HCT116 (cell line): ENCODE measurements at regions not wholly inside any gene's neighbourhood (a gene's known extent, or its start where the extent isn't known, plus 50 kb on each side); places are given as distances from the start of the nearest gene placed in this dataset.

ENCODE experiments used
- ATAC-seq: fragments of 200-7000 bp; cut with Tn5 transposase; 2 replicates; pipeline ENCODE4 v1.9.1; 2020; ENCODE audit warnings: mild to moderate bottlenecking, moderate library complexity
- BruUV-seq: library from RNA; stranded (reverse); fragments of 400-500 nt; replicated peaks from 2 replicates; lab custom pipeline; 2021; lab: Mats Ljungman, UMichigan
- CTCF ChIA-PET: fragments of 300-600 bp; sonication (Branson Sonifier 250); formaldehyde crosslinking; loops from one replicate; lab custom pipeline; 2021; ENCODE audit warnings: antibody characterized with exemption; lab: Charles Lee
- POLR2A ChIA-PET: fragments of 300-600, 350-600 bp; sonication (Branson Sonifier 250); formaldehyde crosslinking; loops from one replicate; lab custom pipeline; 2021; ENCODE audit warnings: antibody characterized with exemption; lab: Charles Lee
- RAD21 ChIA-PET, 2 experiments: fragments of 300-600 bp; sonication (Branson Sonifier 250); formaldehyde crosslinking; loops; one replicate each; lab custom pipeline; 2023; ENCODE audit warnings: low total read pairs in 2 of 2; ENCODE audit not compliant: uncharacterized antibody in 2 of 2, unreplicated experiment in 2 of 2, low non-redundant PET in 1 of 2; lab: Charles Lee
- DNase-seq: peaks from one replicate; pipeline ENCODE4 v3.0.0-alpha.2; 2010; ENCODE audit warnings: low read depth, low spot score
- H2AFZ ChIP-seq: fragments of 200-600 bp; shearing (Covaris generic), sonication (generic); 2 replicates; pipeline ENCODE4 v1.6.1; 2017; ENCODE audit warnings: low read depth, mixed run types, mixed read lengths, antibody characterized with exemption, low read length; ENCODE audit not compliant: poor library complexity, severe bottlenecking
- H3K27ac ChIP-seq: 2 replicates; pipeline ENCODE4 v1.5.1; 2012; ENCODE audit warnings: low read depth, low read length
- H3K27me3 ChIP-seq: fragments of 200-600 bp; sonication (generic); 2 replicates; pipeline ENCODE4 v1.6.1; 2016; ENCODE audit warnings: mixed run types, low read length, mixed read lengths; ENCODE audit not compliant: insufficient read depth
- H3K36me3 ChIP-seq, 2 experiments: fragments of 200-500 bp in 1 of 2; fragments of 200-600 bp in 1 of 2; sonication (Bioruptor generic) in 1 of 2; sonication (generic) in 1 of 2; 2 replicates each; pipeline versions ENCODE4 v1.5.1 to v1.6.1; 2014 to 2016; ENCODE audit warnings: low read length in 2 of 2, inconsistent platforms in 1 of 2, mixed read lengths in 1 of 2, mixed run types in 1 of 2; ENCODE audit not compliant: insufficient read depth in 2 of 2, control insufficient read depth in 1 of 2
- H3K4me1 ChIP-seq, 2 experiments: fragments of 200-600 bp in 1 of 2; sonication (generic) in 1 of 2; 2 replicates each; pipeline versions ENCODE4 v1.5.1 to v1.6.1; 2012 to 2017; ENCODE audit warnings: low read length in 2 of 2, inconsistent platforms in 1 of 2, mild to moderate bottlenecking in 1 of 2, mixed read lengths in 1 of 2, mixed run types in 1 of 2, moderate library complexity in 1 of 2; ENCODE audit not compliant: insufficient read depth in 2 of 2, control insufficient read depth in 1 of 2
- H3K4me2 ChIP-seq: fragments of 200-600 bp; sonication (generic); 2 replicates; pipeline ENCODE4 v1.6.1; 2017; ENCODE audit warnings: mixed run types, low read length, mixed read lengths
- H3K4me3 ChIP-seq, 2 experiments: fragments of 200-600 bp in 1 of 2; sonication (generic) in 1 of 2; replicated peaks in 1 of 2; 2 replicates each; pipeline ENCODE4 v1.5.1; 2011 to 2016; ENCODE audit warnings: low read length in 2 of 2, control low read depth in 1 of 2, low read depth in 1 of 2, mild to moderate bottlenecking in 1 of 2, mixed read lengths in 1 of 2, mixed run types in 1 of 2
- H3K79me2 ChIP-seq: fragments of 200-600 bp; sonication (generic); 2 replicates; pipeline ENCODE4 v1.6.1; 2017; ENCODE audit warnings: mild to moderate bottlenecking, mixed run types, low read length, moderate library complexity, mixed read lengths; ENCODE audit not compliant: insufficient read depth
- H3K9ac ChIP-seq: fragments of 200-600 bp; sonication (generic); 2 replicates; pipeline ENCODE4 v1.6.1; 2016; ENCODE audit warnings: low read length, mixed read lengths
- H3K9me2 ChIP-seq: fragments of 200-600 bp; sonication (generic), shearing (Covaris generic); 2 replicates; pipeline ENCODE4 v1.6.1; 2017; ENCODE audit warnings: mixed run types, mild to moderate bottlenecking, moderate library complexity; ENCODE audit not compliant: insufficient read depth
- H3K9me3 ChIP-seq, 2 experiments: fragments of 200-500 bp in 1 of 2; fragments of 200-600 bp in 1 of 2; sonication (Bioruptor generic) in 1 of 2; sonication (generic) in 1 of 2; 2 replicates each; pipeline ENCODE4 v1.6.1; 2014 to 2017; ENCODE audit warnings: low read length in 2 of 2, mixed read lengths in 2 of 2, inconsistent platforms in 1 of 2, low read depth in 1 of 2, mild to moderate bottlenecking in 1 of 2, mixed run types in 1 of 2, moderate library complexity in 1 of 2; ENCODE audit not compliant: control insufficient read depth in 1 of 2, insufficient read depth in 1 of 2
- H4K20me1 ChIP-seq: fragments of 200-600 bp; sonication (generic), shearing (Covaris generic); 2 replicates; pipeline ENCODE4 v1.6.1; 2017; ENCODE audit warnings: mixed run types, mild to moderate bottlenecking, moderate library complexity; ENCODE audit not compliant: insufficient read depth
- CBX3 ChIP-seq: IDR thresholded peaks from 2 replicates; pipeline ENCODE4 v1.6.1; 2012; ENCODE audit warnings: low read depth
- CEBPB ChIP-seq: IDR thresholded peaks from 2 replicates; pipeline ENCODE4 v1.6.1; 2012; ENCODE audit warnings: low read depth
- EGR1 ChIP-seq: IDR thresholded peaks from 2 replicates; pipeline ENCODE4 v1.6.1; 2012; ENCODE audit warnings: low read depth
- EZH2 ChIP-seq: fragments of 200-600 bp; sonication (generic); IDR thresholded peaks from 2 replicates; pipeline ENCODE4 v1.6.1; 2017; ENCODE audit warnings: antibody characterized with exemption, mixed run types
- JUND ChIP-seq: IDR thresholded peaks from 2 replicates; pipeline ENCODE4 v1.6.1; 2012
- POLR2A ChIP-seq: IDR thresholded peaks from 2 replicates; pipeline ENCODE4 v1.7.0; 2011; ENCODE audit warnings: borderline replicate concordance; ENCODE audit not compliant: insufficient read depth, insufficient read length; ENCODE audit errors: extremely low read depth
- POLR2AphosphoS5 ChIP-seq: IDR thresholded peaks from 2 replicates; pipeline ENCODE4 v1.6.1; 2011; ENCODE audit warnings: mild to moderate bottlenecking, low read depth, low read length, moderate library complexity
- RAD21 ChIP-seq: IDR thresholded peaks from 2 replicates; pipeline ENCODE4 v1.6.1; 2012; ENCODE audit warnings: low read depth, mild to moderate bottlenecking
- SIN3A ChIP-seq: IDR thresholded peaks from 2 replicates; pipeline ENCODE4 v1.6.1; 2012; ENCODE audit warnings: low read depth
- SP1 ChIP-seq: IDR thresholded peaks from 2 replicates; pipeline ENCODE4 v1.6.1; 2012; ENCODE audit warnings: low read depth
- TCF7L2 ChIP-seq: IDR thresholded peaks from 2 replicates; pipeline ENCODE4 v1.7.0; 2011; ENCODE audit warnings: borderline replicate concordance, inconsistent platforms; ENCODE audit not compliant: insufficient read depth, insufficient read length; ENCODE audit errors: extremely low read depth
- YY1 ChIP-seq: IDR thresholded peaks from 2 replicates; pipeline ENCODE4 v1.6.1; 2011; ENCODE audit warnings: low read length, low read depth, moderate library complexity, mild to moderate bottlenecking; ENCODE audit not compliant: insufficient replicate concordance; ENCODE audit errors: extremely low read depth
- intact Hi-C: fragments of 100-400 bp; cut with micrococcal nuclease; formaldehyde crosslinking; loops from 2 replicates; pipeline ENCODE4 v1.10.0; 2022
- TF ChIP-seq, protein P1 (sequence below): IDR thresholded peaks from 2 replicates; pipeline ENCODE4 v1.6.1; 2011; ENCODE audit warnings: mild to moderate bottlenecking, low read length, moderate library complexity; ENCODE audit not compliant: insufficient replicate concordance; ENCODE audit errors: extremely low read depth
- TF ChIP-seq, protein P2 (sequence below): IDR thresholded peaks from 2 replicates; pipeline ENCODE4 v1.6.1; 2012; ENCODE audit warnings: low read depth
- TF ChIP-seq, protein P3 (sequence below): IDR thresholded peaks from 2 replicates; pipeline ENCODE4 v1.6.1; 2012
- TF ChIP-seq, protein P4 (sequence below): IDR thresholded peaks from 2 replicates; pipeline ENCODE4 v1.6.1; 2012

DNA sequence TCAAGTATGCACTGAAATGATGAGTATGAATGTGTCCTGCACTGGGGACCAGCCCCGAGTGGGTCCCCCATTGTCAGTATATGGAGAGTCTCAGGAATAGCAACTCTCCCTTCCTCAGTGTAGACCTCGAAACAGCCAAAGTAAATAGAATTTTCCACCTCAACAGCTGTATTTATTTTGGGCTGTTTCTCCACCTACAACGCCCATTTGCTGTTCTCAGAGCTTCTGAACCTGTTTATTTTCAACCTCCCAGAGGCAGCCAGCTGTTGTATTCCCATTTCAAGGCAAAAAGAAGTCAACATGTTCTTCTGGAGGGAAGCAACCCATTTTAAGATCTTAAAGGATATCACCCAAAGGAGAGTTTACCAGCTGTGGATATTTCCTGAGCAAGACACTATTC, 59.6 kb upstream of the BICC1 start:
- DNase-seq (no peak), ATAC-seq (no peak)
- no TSS peak for BruUV-seq
- CTCF ChIA-PET: no interaction called here
- no peaks in the 10 kb centered on the region for H4K20me1 ChIP-seq
- no peaks in the 10 kb centered on the region for H3K9me2 ChIP-seq
- no peak overlapping the region for H3K4me3 ChIP-seq
- H3K79me2 ChIP-seq: no peaks in the 10 kb centered on the region
- no peaks in the 10 kb centered on the region for H3K27me3 ChIP-seq
- POLR2A ChIA-PET: no interaction called here
- no peak overlapping the region for H2AFZ ChIP-seq
- no peak for TF ChIP-seq POLR2AphosphoS5
- no peak for TF ChIP-seq EGR1
- TF ChIP-seq YY1: no peak
- TF ChIP-seq RAD21: no peak
- TF ChIP-seq, protein P1, sequence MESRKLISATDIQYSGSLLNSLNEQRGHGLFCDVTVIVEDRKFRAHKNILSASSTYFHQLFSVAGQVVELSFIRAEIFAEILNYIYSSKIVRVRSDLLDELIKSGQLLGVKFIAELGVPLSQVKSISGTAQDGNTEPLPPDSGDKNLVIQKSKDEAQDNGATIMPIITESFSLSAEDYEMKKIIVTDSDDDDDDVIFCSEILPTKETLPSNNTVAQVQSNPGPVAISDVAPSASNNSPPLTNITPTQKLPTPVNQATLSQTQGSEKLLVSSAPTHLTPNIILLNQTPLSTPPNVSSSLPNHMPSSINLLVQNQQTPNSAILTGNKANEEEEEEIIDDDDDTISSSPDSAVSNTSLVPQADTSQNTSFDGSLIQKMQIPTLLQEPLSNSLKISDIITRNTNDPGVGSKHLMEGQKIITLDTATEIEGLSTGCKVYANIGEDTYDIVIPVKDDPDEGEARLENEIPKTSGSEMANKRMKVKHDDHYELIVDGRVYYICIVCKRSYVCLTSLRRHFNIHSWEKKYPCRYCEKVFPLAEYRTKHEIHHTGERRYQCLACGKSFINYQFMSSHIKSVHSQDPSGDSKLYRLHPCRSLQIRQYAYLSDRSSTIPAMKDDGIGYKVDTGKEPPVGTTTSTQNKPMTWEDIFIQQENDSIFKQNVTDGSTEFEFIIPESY: no peak
- TF ChIP-seq TCF7L2: no peak
- TF ChIP-seq CBX3: no peak
- TF ChIP-seq EZH2: no peak
- TF ChIP-seq, protein P2, sequence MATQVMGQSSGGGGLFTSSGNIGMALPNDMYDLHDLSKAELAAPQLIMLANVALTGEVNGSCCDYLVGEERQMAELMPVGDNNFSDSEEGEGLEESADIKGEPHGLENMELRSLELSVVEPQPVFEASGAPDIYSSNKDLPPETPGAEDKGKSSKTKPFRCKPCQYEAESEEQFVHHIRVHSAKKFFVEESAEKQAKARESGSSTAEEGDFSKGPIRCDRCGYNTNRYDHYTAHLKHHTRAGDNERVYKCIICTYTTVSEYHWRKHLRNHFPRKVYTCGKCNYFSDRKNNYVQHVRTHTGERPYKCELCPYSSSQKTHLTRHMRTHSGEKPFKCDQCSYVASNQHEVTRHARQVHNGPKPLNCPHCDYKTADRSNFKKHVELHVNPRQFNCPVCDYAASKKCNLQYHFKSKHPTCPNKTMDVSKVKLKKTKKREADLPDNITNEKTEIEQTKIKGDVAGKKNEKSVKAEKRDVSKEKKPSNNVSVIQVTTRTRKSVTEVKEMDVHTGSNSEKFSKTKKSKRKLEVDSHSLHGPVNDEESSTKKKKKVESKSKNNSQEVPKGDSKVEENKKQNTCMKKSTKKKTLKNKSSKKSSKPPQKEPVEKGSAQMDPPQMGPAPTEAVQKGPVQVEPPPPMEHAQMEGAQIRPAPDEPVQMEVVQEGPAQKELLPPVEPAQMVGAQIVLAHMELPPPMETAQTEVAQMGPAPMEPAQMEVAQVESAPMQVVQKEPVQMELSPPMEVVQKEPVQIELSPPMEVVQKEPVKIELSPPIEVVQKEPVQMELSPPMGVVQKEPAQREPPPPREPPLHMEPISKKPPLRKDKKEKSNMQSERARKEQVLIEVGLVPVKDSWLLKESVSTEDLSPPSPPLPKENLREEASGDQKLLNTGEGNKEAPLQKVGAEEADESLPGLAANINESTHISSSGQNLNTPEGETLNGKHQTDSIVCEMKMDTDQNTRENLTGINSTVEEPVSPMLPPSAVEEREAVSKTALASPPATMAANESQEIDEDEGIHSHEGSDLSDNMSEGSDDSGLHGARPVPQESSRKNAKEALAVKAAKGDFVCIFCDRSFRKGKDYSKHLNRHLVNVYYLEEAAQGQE: no peak
- TF ChIP-seq, protein P3, sequence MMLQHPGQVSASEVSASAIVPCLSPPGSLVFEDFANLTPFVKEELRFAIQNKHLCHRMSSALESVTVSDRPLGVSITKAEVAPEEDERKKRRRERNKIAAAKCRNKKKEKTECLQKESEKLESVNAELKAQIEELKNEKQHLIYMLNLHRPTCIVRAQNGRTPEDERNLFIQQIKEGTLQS: no peak
- TF ChIP-seq, protein P4, sequence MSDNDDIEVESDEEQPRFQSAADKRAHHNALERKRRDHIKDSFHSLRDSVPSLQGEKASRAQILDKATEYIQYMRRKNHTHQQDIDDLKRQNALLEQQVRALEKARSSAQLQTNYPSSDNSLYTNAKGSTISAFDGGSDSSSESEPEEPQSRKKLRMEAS: no peak
- no peak for TF ChIP-seq SP1
- TF ChIP-seq CEBPB: no peak
- no peak for TF ChIP-seq POLR2A
- TF ChIP-seq SIN3A: no peak
- no peak for TF ChIP-seq JUND
- no peaks in the 10 kb centered on the region for H3K36me3 ChIP-seq
- no peaks in the 10 kb centered on the region for H3K4me1 ChIP-seq
- no peak overlapping the region for H3K27ac ChIP-seq
- H3K9me3 ChIP-seq: no peaks in the 10 kb centered on the region
- RAD21 ChIA-PET: no interaction called here
- intact Hi-C loops: no loop called here
- no peak overlapping the region for H3K9ac ChIP-seq
- H3K4me2 ChIP-seq: no peak overlapping the region
